ENCODE measurements at regions not wholly inside any gene's neighbourhood (a gene's known extent, or its start where the extent isn't known, plus 50 kb on each side); places are given as distances from the start of the nearest gene placed in this dataset.

DNA sequence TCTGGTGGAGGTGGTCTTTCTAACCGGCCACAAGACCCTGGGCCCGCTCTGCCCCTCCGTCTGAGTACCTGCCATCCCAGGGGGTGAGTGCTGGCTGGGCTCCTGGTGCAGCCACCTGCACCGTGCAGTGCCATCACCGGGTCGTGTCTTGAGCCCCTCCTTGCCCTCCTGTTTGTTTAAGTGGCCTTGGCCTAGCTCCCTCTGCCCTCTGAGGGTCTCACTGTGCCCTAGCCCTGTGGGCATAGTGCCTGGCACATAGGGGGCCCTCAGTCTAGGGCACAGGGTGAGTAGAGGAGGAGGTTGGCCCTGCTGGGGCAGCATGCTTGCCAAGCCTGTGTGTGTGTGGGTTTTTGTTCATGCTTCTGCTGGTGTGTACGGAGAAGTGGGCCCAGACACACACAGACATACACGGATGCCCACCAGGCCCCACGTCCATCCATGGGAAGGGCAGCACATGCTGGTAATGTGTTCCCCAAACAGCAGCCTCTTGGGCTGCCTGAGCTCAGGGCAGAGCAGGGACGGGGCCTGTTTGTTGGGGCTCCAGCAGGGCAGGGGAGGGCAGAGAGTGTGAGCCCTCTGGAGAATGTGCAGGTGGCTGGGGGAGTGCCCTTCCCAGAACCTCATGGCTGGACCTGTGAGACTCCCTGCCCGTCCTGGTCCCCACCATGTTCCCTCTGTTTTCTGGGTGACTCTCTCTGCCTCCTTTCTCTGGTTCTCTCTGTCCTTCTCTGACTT, 94.6 kb downstream of the GLI2 start:
- H3K27me3 Mint-ChIP-seq (ENCODE audit: low read depth, unreplicated experiment) = no peaks in the 10 kb centered on the region
- DNase-seq (ENCODE audit: low read depth) = no peak
- FAIRE-seq = no peak
- Histone ChIP-seq H3K9me3 (ENCODE audit: insufficient read depth, low read depth, low read length) (no peaks in the 10 kb centered on the region), H3K4me1 (ENCODE audit: insufficient read depth, low read length) (peaks cover 17% of the 10 kb centered on the region), H3K9ac (ENCODE audit: low read length) (no peak overlapping the region), H2AFZ (ENCODE audit: low read depth, low read length) (no peak overlapping the region), H3K4me2 (ENCODE audit: low read length) (no peak overlapping the region), H3K36me3 (ENCODE audit: insufficient read depth, low read length) (no peaks in the 10 kb centered on the region), H4K20me1 (ENCODE audit: insufficient read depth, low read length) (peaks cover 99% of the 10 kb centered on the region), H3K79me2 (ENCODE audit: insufficient read depth, low read length) (peaks cover 96% of the 10 kb centered on the region), H3K27ac (ENCODE audit: low read depth, low read length) (no peak overlapping the region), H3K4me3 (ENCODE audit: insufficient read depth, low read depth, low read length) (no peak overlapping the region), H3K27me3 (ENCODE audit: insufficient read depth, low read length) (no peaks in the 10 kb centered on the region)
- peaks cover 8% of the 10 kb centered on the region for H3K36me3 Mint-ChIP-seq (ENCODE audit: low read depth, unreplicated experiment)
- no peak overlapping the region for H3K4me3 Mint-ChIP-seq (ENCODE audit: unreplicated experiment)
- no peaks in the 10 kb centered on the region for H3K9me3 Mint-ChIP-seq (ENCODE audit: unreplicated experiment)
- no peak overlapping the region for H3K27ac Mint-ChIP-seq (ENCODE audit: unreplicated experiment)
- no peak for TF ChIP-seq EZH2 (IDR thresholded peaks at IDR 0.05; ENCODE audit: insufficient read depth, low read length)
- TF ChIP-seq, protein P1, sequence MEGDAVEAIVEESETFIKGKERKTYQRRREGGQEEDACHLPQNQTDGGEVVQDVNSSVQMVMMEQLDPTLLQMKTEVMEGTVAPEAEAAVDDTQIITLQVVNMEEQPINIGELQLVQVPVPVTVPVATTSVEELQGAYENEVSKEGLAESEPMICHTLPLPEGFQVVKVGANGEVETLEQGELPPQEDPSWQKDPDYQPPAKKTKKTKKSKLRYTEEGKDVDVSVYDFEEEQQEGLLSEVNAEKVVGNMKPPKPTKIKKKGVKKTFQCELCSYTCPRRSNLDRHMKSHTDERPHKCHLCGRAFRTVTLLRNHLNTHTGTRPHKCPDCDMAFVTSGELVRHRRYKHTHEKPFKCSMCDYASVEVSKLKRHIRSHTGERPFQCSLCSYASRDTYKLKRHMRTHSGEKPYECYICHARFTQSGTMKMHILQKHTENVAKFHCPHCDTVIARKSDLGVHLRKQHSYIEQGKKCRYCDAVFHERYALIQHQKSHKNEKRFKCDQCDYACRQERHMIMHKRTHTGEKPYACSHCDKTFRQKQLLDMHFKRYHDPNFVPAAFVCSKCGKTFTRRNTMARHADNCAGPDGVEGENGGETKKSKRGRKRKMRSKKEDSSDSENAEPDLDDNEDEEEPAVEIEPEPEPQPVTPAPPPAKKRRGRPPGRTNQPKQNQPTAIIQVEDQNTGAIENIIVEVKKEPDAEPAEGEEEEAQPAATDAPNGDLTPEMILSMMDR (IDR thresholded peaks at IDR 0.05; ENCODE audit: insufficient read depth, low read depth, low read length) = no peak
- H3K4me1 Mint-ChIP-seq (ENCODE audit: low read depth, unreplicated experiment) = peaks cover 14% of the 10 kb centered on the region

DNA sequence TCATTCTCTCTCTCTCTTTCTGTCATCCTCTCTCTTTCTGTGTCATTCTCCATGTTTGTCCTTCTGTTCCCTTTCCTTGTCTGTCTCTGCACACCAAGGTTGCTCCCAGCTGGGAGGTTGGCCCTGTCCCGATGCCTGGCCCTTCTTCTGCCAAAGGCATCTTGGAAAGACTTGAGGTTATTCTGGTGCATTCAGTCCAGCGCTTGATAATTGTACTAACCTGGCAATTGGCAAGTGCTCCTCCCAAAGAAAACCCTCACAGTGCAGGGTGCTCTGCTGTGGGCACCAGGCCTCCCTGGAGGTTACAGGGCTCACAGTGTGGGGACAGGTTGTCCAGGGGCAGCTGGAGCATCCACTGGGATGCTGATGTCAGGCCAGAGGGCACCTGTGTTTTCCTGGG, 95.4 kb downstream of the GLI2 start:
- no peaks in the 10 kb centered on the region for H3K27me3 ChIP-seq (ENCODE audit: insufficient read depth, low read length)
- FAIRE-seq = no peak
- H3K4me3 ChIP-seq (ENCODE audit: insufficient read depth, low read depth, low read length) = no peak overlapping the region
- H3K27ac ChIP-seq (ENCODE audit: low read depth, low read length) = no peak overlapping the region
- H3K9me3 Mint-ChIP-seq (ENCODE audit: unreplicated experiment) = no peaks in the 10 kb centered on the region
- H3K36me3 Mint-ChIP-seq (ENCODE audit: low read depth, unreplicated experiment) = peaks cover 8% of the 10 kb centered on the region
- H3K4me1 ChIP-seq (ENCODE audit: insufficient read depth, low read length) = peaks cover 9% of the 10 kb centered on the region
- H3K79me2 ChIP-seq (ENCODE audit: insufficient read depth, low read length) = peaks cover 95% of the 10 kb centered on the region
- no peak overlapping the region for H3K4me2 ChIP-seq (ENCODE audit: low read length)
- H3K4me1 Mint-ChIP-seq (ENCODE audit: low read depth, unreplicated experiment) = peaks cover 6% of the 10 kb centered on the region
- no peak overlapping the region for H3K27ac Mint-ChIP-seq (ENCODE audit: unreplicated experiment)
- peaks cover 98% of the 10 kb centered on the region for H4K20me1 ChIP-seq (ENCODE audit: insufficient read depth, low read length)
- H3K4me3 Mint-ChIP-seq (ENCODE audit: unreplicated experiment) = no peak overlapping the region
- no peaks in the 10 kb centered on the region for H3K27me3 Mint-ChIP-seq (ENCODE audit: low read depth, unreplicated experiment)
- no peak for TF ChIP-seq EZH2 (IDR thresholded peaks at IDR 0.05; ENCODE audit: insufficient read depth, low read length)
- TF ChIP-seq, protein P1 (IDR thresholded peaks at IDR 0.05; ENCODE audit: insufficient read depth, low read depth, low read length) = no peak
- no peak for DNase-seq (ENCODE audit: low read depth)
- H3K9ac ChIP-seq (ENCODE audit: low read length) = no peak overlapping the region
- no peaks in the 10 kb centered on the region for H3K9me3 ChIP-seq (ENCODE audit: insufficient read depth, low read depth, low read length)
- no peaks in the 10 kb centered on the region for H3K36me3 ChIP-seq (ENCODE audit: insufficient read depth, low read length)
- no peak overlapping the region for H2AFZ ChIP-seq (ENCODE audit: low read depth, low read length)

DNA sequence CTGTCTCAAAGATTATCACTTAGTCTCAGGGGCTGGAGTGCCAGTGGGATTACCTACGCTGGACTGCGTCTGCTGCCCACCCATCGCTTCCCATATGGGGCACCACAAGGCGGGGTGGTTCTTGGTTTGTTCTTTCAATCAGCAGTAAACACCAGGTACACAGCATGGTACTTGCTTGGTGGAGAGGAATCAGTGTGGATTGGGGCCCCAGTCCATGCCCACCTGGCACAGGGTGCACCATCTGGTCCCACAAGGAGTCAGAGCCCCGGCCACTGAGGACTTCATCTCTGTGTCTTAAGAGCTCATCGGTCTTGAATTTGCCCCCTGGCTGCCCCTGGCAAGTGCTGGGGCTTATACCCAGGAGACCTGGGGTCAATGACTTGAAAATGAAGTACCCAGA, 96.2 kb downstream of the GLI2 start:
- TF ChIP-seq, protein P1 (IDR thresholded peaks at IDR 0.05; ENCODE audit: insufficient read depth, low read depth, low read length) = no peak
- no peak for TF ChIP-seq EZH2 (IDR thresholded peaks at IDR 0.05; ENCODE audit: insufficient read depth, low read length)
- Histone ChIP-seq H2AFZ (ENCODE audit: low read depth, low read length) (no peak overlapping the region), H3K9me3 (ENCODE audit: insufficient read depth, low read depth, low read length) (no peaks in the 10 kb centered on the region), H3K9ac (ENCODE audit: low read length) (no peak overlapping the region), H3K4me3 (ENCODE audit: insufficient read depth, low read depth, low read length) (no peak overlapping the region), H3K27me3 (ENCODE audit: insufficient read depth, low read length) (no peaks in the 10 kb centered on the region), H4K20me1 (ENCODE audit: insufficient read depth, low read length) (peaks cover 94% of the 10 kb centered on the region), H3K4me2 (ENCODE audit: low read length) (no peak overlapping the region), H3K36me3 (ENCODE audit: insufficient read depth, low read length) (no peaks in the 10 kb centered on the region), H3K4me1 (ENCODE audit: insufficient read depth, low read length) (peaks cover under 1% of the 10 kb centered on the region), H3K79me2 (ENCODE audit: insufficient read depth, low read length) (peaks cover 95% of the 10 kb centered on the region), H3K27ac (ENCODE audit: low read depth, low read length) (no peak overlapping the region)
- FAIRE-seq (no peak), DNase-seq (ENCODE audit: low read depth) (no peak)
- no peak overlapping the region for H3K27ac Mint-ChIP-seq (ENCODE audit: unreplicated experiment)
- H3K4me3 Mint-ChIP-seq (ENCODE audit: unreplicated experiment) = no peak overlapping the region
- peaks cover 5% of the 10 kb centered on the region for H3K4me1 Mint-ChIP-seq (ENCODE audit: low read depth, unreplicated experiment)
- H3K27me3 Mint-ChIP-seq (ENCODE audit: low read depth, unreplicated experiment) = no peaks in the 10 kb centered on the region
- no peaks in the 10 kb centered on the region for H3K9me3 Mint-ChIP-seq (ENCODE audit: unreplicated experiment)
- peaks cover 8% of the 10 kb centered on the region for H3K36me3 Mint-ChIP-seq (ENCODE audit: low read depth, unreplicated experiment)
